ENCODE measurements at regions not wholly inside any gene's neighbourhood (a gene's known extent, or its start where the extent isn't known, plus 50 kb on each side); places are given as distances from the start of the nearest gene placed in this dataset.

- no peaks in the 10 kb centered on the region for H3K36me3 ChIP-seq (ENCODE audit: insufficient read depth in 1 of 2, low read depth in 1 of 2)
- no peak overlapping the region for H3K4me3 ChIP-seq
- intact Hi-C loops (cut with DNase I): no loop called here
- no peak overlapping the region for H3K27ac ChIP-seq
- no peak for TF ChIP-seq CTCF (IDR thresholded peaks at IDR 0.05)
- DNase-seq (no peak), ATAC-seq (no peak)
- no peaks in the 10 kb centered on the region for H3K9me3 ChIP-seq
- no peaks in the 10 kb centered on the region for H3K4me1 ChIP-seq
- H3K27me3 ChIP-seq (ENCODE audit: insufficient read depth in 3 of 3, low read length in 2 of 3): no peaks in the 10 kb centered on the region
- 57 to 60% (median 57%) methylated on average over 3 of the region's 3 CpGs for WGBS, 3 donors
These were observed 75.9 kb downstream of the UCHL1 start for GRCh38 chr4:41332510-41333054.

GRCh38 chr4:41334182-41334581, 77.5 kb downstream of the UCHL1 start:
- no peaks in the 10 kb centered on the region for H3K36me3 ChIP-seq (ENCODE audit: insufficient read depth in 1 of 2, low read depth in 1 of 2)
- H3K27ac ChIP-seq: no peak overlapping the region
- DNase-seq: no peak
- H3K4me3 ChIP-seq: no peak overlapping the region
- TF ChIP-seq CTCF (IDR thresholded peaks at IDR 0.05): no peak
- no peaks in the 10 kb centered on the region for H3K4me1 ChIP-seq
- intact Hi-C loops (cut with DNase I): no loop called here
- 81 to 90% (median 85%) methylated on average over 2 of the region's 2 CpGs for WGBS, 3 donors
- no peaks in the 10 kb centered on the region for H3K9me3 ChIP-seq
- ATAC-seq: no peak
- no peaks in the 10 kb centered on the region for H3K27me3 ChIP-seq (ENCODE audit: insufficient read depth in 3 of 3, low read length in 2 of 3)

GRCh38 chr4:41339812-41340809, 83.4 kb downstream of the UCHL1 start:
- DNase-seq (no peak), ATAC-seq (peak in 2 of 4 donors; percentile 45 to 55)
- intact Hi-C loops (cut with DNase I): loop anchor here in 1 of 2 donors (10.0 kb wide), 1 partner anchor 45 kb away; no protein-coding TSS in a partner anchor
- H3K27ac ChIP-seq: no peak overlapping the region
- no peaks in the 10 kb centered on the region for H3K4me1 ChIP-seq
- no peak overlapping the region for H3K4me3 ChIP-seq
- H3K36me3 ChIP-seq (ENCODE audit: insufficient read depth in 1 of 2, low read depth in 1 of 2): no peaks in the 10 kb centered on the region
- H3K27me3 ChIP-seq (ENCODE audit: insufficient read depth in 3 of 3, low read length in 2 of 3): no peaks in the 10 kb centered on the region
- 58 to 70% (median 65%) methylated on average over 10 of the region's 10 CpGs for WGBS, 3 donors
- TF ChIP-seq CTCF (IDR thresholded peaks at IDR 0.05): no peak
- H3K9me3 ChIP-seq: no peaks in the 10 kb centered on the region

GRCh38 chr4:41346306-41347061, 89.8 kb downstream of the UCHL1 start:
- no peaks in the 10 kb centered on the region for H3K36me3 ChIP-seq (ENCODE audit: insufficient read depth in 1 of 2, low read depth in 1 of 2)
- TF ChIP-seq CTCF (IDR thresholded peaks at IDR 0.05): no peak
- H3K9me3 ChIP-seq: no peaks in the 10 kb centered on the region
- H3K4me1 ChIP-seq: no peaks in the 10 kb centered on the region
- no peaks in the 10 kb centered on the region for H3K27me3 ChIP-seq (ENCODE audit: insufficient read depth in 3 of 3, low read length in 2 of 3)
- DNase-seq (no peak), ATAC-seq (no peak)
- intact Hi-C loops (cut with DNase I): loop anchor here in 1 of 2 donors (10.0 kb wide), 1 partner anchor 52 kb away; no protein-coding TSS in a partner anchor
- 66 to 72% (median 72%) methylated on average over 3 of the region's 3 CpGs for WGBS, 3 donors
- no peak overlapping the region for H3K27ac ChIP-seq
- no peak overlapping the region for H3K4me3 ChIP-seq

All from psoas muscle (tissue), 7 donors.